Transverse colon (tissue), 4 donors: ENCODE measurements at regions not wholly inside any gene's neighbourhood (a gene's known extent, or its start where the extent isn't known, plus 50 kb on each side); places are given as distances from the start of the nearest gene placed in this dataset.

Experiments used
- CTCF ChIP-seq, 5 experiments: fragments of 200-600 bp in 3 of 5; fragments of 450-650 bp in 2 of 5; sonication (generic) in 3 of 5; IDR thresholded peaks; 1 replicate in 2 of 5; 2 replicates in 3 of 5; pipeline ENCODE4 v1.5.1; 2016 to 2017; ENCODE audit warnings: antibody characterized with exemption in 5 of 5, inconsistent platforms in 3 of 5, mild to moderate bottlenecking in 2 of 5, moderate library complexity in 1 of 5
- POLR2A ChIP-seq: fragments of 450-650 bp; IDR thresholded peaks from one replicate; pipeline ENCODE4 v1.6.1; 2016; ENCODE audit warnings: antibody characterized with exemption, mild to moderate bottlenecking, moderate library complexity
- POLR2AphosphoS5 ChIP-seq, 3 donors: sonication (generic); formaldehyde crosslinking; IDR thresholded peaks; one replicate each; pipeline ENCODE4 v1.6.1; 2016; ENCODE audit warnings: antibody characterized with exemption in 3 of 3

- TF ChIP-seq CTCF (IDR thresholded peaks at IDR 0.05) = no peak
- no peak for TF ChIP-seq POLR2A
- TF ChIP-seq POLR2AphosphoS5 (IDR thresholded peaks at IDR 0.05) = no peak
Measured at GRCh38 chr2:188795762-188796161, 178.4 kb upstream of the COL3A1 start.
